Panc1 (cell line): ENCODE measurements at regions not wholly inside any gene's neighbourhood (a gene's known extent, or its start where the extent isn't known, plus 50 kb on each side); places are given as distances from the start of the nearest gene placed in this dataset.

Experiments used
- SIN3A ChIP-seq: IDR thresholded peaks from 2 replicates; pipeline ENCODE4 v1.6.1; 2012; ENCODE audit warnings: low read depth, mild to moderate bottlenecking, low read length, moderate library complexity, borderline replicate concordance; ENCODE audit not compliant: insufficient read depth
- TF ChIP-seq, protein P1 (sequence below): fragments of 450-650 bp; IDR thresholded peaks from 2 replicates; pipeline ENCODE4 v1.5.1; 2017; ENCODE audit warnings: mild to moderate bottlenecking

DNA sequence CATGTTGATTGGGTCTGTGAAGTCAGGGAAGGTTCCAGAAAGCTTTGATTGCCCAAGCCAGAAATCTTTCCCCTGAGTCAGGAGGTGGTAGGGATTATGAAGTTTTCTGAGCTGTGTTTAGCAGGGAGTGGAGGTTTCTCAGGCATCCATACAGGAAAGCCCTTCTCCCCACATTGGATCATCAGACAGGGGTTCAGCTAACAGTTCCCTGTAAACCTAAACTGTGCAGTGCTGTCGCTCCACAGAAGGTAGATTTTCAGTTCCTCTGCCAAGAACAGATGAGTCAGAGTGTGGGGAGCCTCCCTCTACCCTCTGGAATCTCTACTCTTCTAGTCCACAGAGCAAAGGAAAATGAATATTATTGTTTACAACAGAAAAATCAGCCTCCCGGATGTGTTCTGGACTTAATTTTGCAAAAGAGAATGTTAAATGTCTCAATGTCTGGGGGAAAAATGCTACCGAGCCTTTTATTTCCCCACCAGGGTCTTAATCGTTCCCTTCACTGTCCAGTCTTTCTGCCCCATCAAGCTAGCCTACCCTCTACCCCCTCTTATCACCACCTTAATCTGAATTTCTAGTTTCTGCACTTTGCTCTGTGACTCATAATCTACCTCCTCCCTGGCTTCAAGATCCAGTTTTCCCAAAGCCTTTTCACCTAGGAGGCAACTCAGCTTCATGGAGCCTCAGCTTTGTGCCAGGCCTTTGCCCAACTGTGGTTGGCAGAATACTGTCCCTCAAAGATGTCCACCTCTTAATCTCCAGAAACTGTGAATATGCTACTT is 355.6 kb downstream of the PRDM2 start:
- TF ChIP-seq SIN3A, result no peak
- TF ChIP-seq, protein P1, sequence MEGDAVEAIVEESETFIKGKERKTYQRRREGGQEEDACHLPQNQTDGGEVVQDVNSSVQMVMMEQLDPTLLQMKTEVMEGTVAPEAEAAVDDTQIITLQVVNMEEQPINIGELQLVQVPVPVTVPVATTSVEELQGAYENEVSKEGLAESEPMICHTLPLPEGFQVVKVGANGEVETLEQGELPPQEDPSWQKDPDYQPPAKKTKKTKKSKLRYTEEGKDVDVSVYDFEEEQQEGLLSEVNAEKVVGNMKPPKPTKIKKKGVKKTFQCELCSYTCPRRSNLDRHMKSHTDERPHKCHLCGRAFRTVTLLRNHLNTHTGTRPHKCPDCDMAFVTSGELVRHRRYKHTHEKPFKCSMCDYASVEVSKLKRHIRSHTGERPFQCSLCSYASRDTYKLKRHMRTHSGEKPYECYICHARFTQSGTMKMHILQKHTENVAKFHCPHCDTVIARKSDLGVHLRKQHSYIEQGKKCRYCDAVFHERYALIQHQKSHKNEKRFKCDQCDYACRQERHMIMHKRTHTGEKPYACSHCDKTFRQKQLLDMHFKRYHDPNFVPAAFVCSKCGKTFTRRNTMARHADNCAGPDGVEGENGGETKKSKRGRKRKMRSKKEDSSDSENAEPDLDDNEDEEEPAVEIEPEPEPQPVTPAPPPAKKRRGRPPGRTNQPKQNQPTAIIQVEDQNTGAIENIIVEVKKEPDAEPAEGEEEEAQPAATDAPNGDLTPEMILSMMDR, result no peak
